D721Med (cell line): ENCODE measurements at regions not wholly inside any gene's neighbourhood (a gene's known extent, or its start where the extent isn't known, plus 50 kb on each side); places are given as distances from the start of the nearest gene placed in this dataset.
"Not testable (repeated sequence)": the region's sequence is repeated elsewhere in the genome, so short reads cannot be mapped to it uniquely, and the experiment has no call there.

Experiments
- DNase-seq: peaks from one replicate; pipeline ENCODE4 v3.0.0; 2011; ENCODE audit warnings: low spot score; ENCODE audit not compliant: insufficient read length
- FAIRE-seq: peaks from 2 replicates; lab custom pipeline; 2011; peaks lifted over from hg19 to GRCh38; lab: Jason Lieb, UNC
- TF ChIP-seq, protein P1 (sequence below): IDR thresholded peaks from 2 replicates; pipeline ENCODE4 v1.5.1; 2012; ENCODE audit warnings: mild to moderate bottlenecking, control low read depth; ENCODE audit not compliant: insufficient read depth; ENCODE audit errors: missing control alignments

DNA sequence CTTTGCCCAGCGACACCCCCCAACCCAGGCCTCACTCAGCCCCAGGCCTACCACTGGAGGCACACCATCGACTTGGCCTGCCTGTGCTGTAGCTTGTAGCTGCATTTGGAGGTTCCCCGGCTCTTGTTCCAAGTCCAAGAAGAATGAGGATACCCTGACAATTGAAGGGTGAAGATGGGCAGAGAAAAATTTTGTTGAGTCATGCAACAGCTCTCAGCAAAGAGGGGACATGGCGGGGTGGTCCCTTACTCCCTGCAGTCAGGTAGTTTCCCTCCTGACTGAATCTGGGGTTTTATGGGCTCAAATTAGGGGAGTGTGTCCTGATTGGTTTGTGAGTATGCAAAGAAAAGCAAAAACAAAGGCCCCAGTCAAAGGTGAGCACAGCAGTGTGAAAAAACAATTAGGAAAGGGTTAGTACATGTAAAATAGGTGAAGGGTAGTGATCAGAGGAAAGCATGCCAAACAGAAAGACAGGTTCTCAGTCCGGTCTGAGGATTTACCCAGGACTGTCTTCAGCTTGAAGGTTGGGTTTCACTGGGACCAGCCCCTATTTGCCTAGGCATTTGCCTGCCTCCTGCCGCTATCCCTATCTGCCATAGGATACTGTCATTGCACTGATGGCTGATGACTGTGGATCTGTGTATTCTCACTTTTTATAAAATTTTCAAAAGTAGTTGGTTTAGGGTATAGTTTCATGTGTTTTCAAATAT lies 316.4 kb upstream of the RND3 start:
- DNase-seq (no peak), FAIRE-seq (no peak)
- TF ChIP-seq, protein P1, sequence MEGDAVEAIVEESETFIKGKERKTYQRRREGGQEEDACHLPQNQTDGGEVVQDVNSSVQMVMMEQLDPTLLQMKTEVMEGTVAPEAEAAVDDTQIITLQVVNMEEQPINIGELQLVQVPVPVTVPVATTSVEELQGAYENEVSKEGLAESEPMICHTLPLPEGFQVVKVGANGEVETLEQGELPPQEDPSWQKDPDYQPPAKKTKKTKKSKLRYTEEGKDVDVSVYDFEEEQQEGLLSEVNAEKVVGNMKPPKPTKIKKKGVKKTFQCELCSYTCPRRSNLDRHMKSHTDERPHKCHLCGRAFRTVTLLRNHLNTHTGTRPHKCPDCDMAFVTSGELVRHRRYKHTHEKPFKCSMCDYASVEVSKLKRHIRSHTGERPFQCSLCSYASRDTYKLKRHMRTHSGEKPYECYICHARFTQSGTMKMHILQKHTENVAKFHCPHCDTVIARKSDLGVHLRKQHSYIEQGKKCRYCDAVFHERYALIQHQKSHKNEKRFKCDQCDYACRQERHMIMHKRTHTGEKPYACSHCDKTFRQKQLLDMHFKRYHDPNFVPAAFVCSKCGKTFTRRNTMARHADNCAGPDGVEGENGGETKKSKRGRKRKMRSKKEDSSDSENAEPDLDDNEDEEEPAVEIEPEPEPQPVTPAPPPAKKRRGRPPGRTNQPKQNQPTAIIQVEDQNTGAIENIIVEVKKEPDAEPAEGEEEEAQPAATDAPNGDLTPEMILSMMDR = no peak

DNA sequence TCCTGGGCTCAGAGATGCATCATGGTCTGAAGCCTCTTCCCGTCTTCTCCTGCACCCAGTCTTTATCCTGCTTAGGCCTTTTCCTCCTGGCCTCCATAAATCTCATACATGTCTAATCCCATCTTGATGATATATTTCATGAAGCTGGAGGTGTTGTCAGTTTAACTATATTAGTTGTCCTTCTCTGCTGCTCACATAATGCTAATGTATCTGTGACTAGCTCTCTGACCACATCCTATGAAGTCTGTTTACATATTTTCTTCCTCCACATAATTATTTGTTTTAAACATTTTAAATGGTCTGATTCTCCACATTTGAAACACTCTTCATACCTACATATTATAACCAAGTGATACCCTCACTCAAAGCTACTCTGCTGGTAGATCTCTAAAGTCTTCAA lies 315.2 kb upstream of the RND3 start:
- DNase-seq (no peak), FAIRE-seq (no peak)
- TF ChIP-seq, protein P1 = no peak

DNA sequence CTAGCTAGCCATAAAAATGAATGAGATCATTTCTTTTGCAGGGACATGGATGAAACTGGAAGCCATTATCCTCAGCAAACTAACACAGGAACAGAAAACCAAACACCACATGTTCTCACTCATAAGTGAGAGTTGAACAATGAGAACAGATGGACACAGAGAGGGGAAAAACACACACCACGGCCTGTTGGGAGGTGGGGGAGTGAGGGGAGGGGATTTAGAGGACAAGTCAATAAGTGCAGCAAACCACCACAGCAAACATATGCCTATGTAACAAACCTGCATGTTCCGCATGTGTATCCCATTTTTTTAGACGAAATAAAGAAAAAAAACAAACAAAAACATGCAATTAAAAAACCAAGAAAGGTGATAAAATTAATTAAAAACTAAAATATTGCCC lies 308.8 kb upstream of the RND3 start:
- FAIRE-seq, DNase-seq: not testable (repeated sequence)

DNA sequence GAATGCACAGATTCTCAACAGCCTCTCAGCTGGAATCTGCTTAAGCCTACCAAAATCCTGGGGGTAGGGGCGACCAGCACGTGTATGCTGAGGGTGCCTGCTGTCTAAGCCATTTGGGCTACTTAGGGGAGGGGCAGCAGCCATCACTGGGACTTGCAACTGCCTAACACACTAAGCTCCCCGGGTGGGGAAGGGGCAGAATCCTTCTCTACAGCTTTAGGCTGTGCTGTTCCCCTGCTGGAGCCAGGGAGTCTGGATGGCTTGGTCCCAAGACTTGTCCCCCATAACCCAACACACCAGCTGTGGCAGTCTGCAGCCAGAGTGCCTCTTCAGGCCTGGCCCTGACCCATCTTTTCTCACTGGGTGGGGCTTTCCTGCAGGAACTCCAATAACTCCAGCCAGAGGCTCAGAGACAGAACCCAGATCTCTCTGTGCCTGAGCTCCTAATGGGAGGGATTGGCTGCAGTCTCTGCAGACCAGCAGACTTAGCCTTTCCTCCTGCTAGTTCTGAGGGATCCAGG lies 305.4 kb upstream of the RND3 start:
- DNase-seq = no peak

DNA sequence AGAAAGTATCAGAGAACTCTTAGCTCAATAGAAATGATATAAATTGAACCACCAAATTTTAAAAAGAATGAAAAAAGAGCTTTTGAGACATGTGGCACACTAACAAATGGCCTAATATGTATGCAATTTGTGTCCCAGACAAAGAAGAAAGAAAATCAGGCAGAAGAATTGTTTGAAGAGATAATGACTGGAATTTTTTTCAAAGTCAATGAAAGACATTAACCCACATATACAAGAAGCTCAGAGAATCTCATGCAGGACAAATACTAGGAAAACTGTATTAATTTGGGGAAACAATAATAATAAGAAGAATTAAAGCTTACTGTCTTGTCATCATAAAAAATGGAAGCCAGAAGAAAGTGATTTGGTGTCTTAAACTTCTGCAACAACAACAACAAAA lies 304.1 kb upstream of the RND3 start:
- DNase-seq (no peak), FAIRE-seq (no peak)
- TF ChIP-seq, protein P1 = no peak

More for the DNA sequence above, 305.4 kb upstream of the RND3 start:
- TF ChIP-seq, protein P1 = no peak
- FAIRE-seq = no peak

GRCh38 chr2:150789376-150789905 lies 302.0 kb upstream of the RND3 start:
- FAIRE-seq = no peak
- TF ChIP-seq, protein P1 = no peak
- DNase-seq = no peak

GRCh38 chr2:150788426-150789140 lies 301.1 kb upstream of the RND3 start:
- DNase-seq (no peak), FAIRE-seq (no peak)
- TF ChIP-seq, protein P1 = no peak
